ENCODE measurements at regions not wholly inside any gene's neighbourhood (a gene's known extent, or its start where the extent isn't known, plus 50 kb on each side); places are given as distances from the start of the nearest gene placed in this dataset.
A peak's percentile ranks its signal among the peaks of the same experiment; 100 is the strongest.
"Not testable (repeated sequence)": the region's sequence is repeated elsewhere in the genome, so short reads cannot be mapped to it uniquely, and the experiment has no call there.

DNA sequence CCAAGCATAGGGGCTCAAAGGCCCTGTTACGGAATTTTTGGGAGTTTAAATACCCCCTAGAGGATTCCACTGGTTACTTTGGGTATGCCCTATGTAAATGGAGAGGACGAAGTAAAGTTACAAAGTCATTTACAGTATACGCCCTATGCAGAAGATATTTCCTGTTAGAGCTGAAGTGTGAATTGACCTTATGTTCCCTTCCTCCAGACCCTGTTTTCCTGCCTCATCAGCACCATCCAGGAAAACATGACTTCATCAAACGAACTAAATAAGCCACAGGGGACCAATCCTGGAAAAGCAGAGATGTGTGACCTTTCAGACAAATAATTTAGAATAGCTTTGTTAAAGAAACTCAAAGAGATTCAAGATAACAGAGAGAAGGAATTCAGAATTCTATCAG is 177.4 kb downstream of the SQOR start:
- DNase-seq (ENCODE audit: low spot score) (no peak), FAIRE-seq (no peak), ATAC-seq (no peak)
- in situ Hi-C loops (cut with HindIII; ENCODE audit: extremely low pct_ligation_motif_present, low pct_unique_long_range_greater_than_20kb) = no loop called here
- Histone ChIP-seq H3K4me3 (replicated peaks in 1 of 3; ENCODE audit: insufficient read depth in 1 of 3, low read depth in 2 of 3, low read length in 3 of 3) (no peak overlapping the region), H3K9ac (ENCODE audit: insufficient read depth, low read depth, low read length) (no peak overlapping the region), H3K9me3 (ENCODE audit: low read length) (no peaks in the 10 kb centered on the region), H3K27ac (ENCODE audit: extremely low read length, insufficient read depth, low read length) (no peak overlapping the region), H3K27me3 (ENCODE audit: control insufficient read depth in 1 of 2, insufficient read depth in 2 of 2, low read length in 2 of 2) (no peaks in the 10 kb centered on the region), H3K36me3 (replicated peaks in 1 of 2; ENCODE audit: control insufficient read depth in 1 of 2, insufficient read depth in 2 of 2, low read length in 2 of 2) (no peaks in the 10 kb centered on the region), H2AFZ (ENCODE audit: low read length) (no peak overlapping the region), H3K4me1 (ENCODE audit: insufficient read depth, low read length) (no peaks in the 10 kb centered on the region), H3K4me2 (ENCODE audit: low read depth, low read length) (no peak overlapping the region), H3K79me2 (ENCODE audit: insufficient read depth, low read length) (no peaks in the 10 kb centered on the region), H4K20me1 (ENCODE audit: insufficient read depth, low read length) (no peaks in the 10 kb centered on the region)
- TF ChIP-seq SRSF4 (IDR thresholded peaks at IDR 0.05; ENCODE audit: low read depth, low read length, poor library complexity, severe bottlenecking) (no peak), MATR3 (CRISPR knock-in tag; IDR thresholded peaks at IDR 0.05) (no peak)
- BruUV-seq (replicated peaks) = no TSS peak
- intact Hi-C loops (cut with micrococcal nuclease; ENCODE audit: unreplicated experiment) = no loop called here
- POLR2A ChIA-PET = no interaction called here
- WGBS (ENCODE audit: low lambda C conversion rate) = 32% methylated on average over 4 of the region's 4 CpGs
- CTCF ChIA-PET (ENCODE audit: low intra/inter-chr PET ratio, low total read pairs) = no interaction called here

GRCh38 chr15:45817578-45817977 is 182.7 kb downstream of the SQOR start:
- POLR2A ChIA-PET = not testable (repeated sequence)

More at GRCh38 chr15:45817578-45817977, 182.7 kb downstream of the SQOR start:
- H3K27me3 ChIP-seq (ENCODE audit: control insufficient read depth in 1 of 2, insufficient read depth in 2 of 2, low read length in 2 of 2); intact Hi-C loops (cut with micrococcal nuclease; ENCODE audit: unreplicated experiment); H4K20me1 ChIP-seq (ENCODE audit: insufficient read depth, low read length); FAIRE-seq; CTCF ChIA-PET (ENCODE audit: low intra/inter-chr PET ratio, low total read pairs); ATAC-seq; H3K4me2 ChIP-seq (ENCODE audit: low read depth, low read length); H3K79me2 ChIP-seq (ENCODE audit: insufficient read depth, low read length); H3K9ac ChIP-seq (ENCODE audit: insufficient read depth, low read depth, low read length); H3K4me3 ChIP-seq (replicated peaks in 1 of 3; ENCODE audit: insufficient read depth in 1 of 3, low read depth in 2 of 3, low read length in 3 of 3); H2AFZ ChIP-seq (ENCODE audit: low read length); H3K4me1 ChIP-seq (ENCODE audit: insufficient read depth, low read length); in situ Hi-C loops (cut with HindIII; ENCODE audit: extremely low pct_ligation_motif_present, low pct_unique_long_range_greater_than_20kb); H3K27ac ChIP-seq (ENCODE audit: extremely low read length, insufficient read depth, low read length); BruUV-seq (replicated peaks); H3K9me3 ChIP-seq (ENCODE audit: low read length); H3K36me3 ChIP-seq (replicated peaks in 1 of 2; ENCODE audit: control insufficient read depth in 1 of 2, insufficient read depth in 2 of 2, low read length in 2 of 2); DNase-seq (ENCODE audit: low spot score): not testable (repeated sequence)
- WGBS (ENCODE audit: low lambda C conversion rate) = 1% methylated on average over 2 of the region's 2 CpGs
- peak; percentile 96 to 98 for TF ChIP-seq MAFK (conservative IDR thresholded peaks at IDR 0.05 in 1 of 2, IDR thresholded peaks at IDR 0.05 in 1 of 2; ENCODE audit: low read length in 2 of 2)
- TF ChIP-seq MAFF (IDR thresholded peaks at IDR 0.05; ENCODE audit: low read depth, low read length) = peak; percentile 98
